AG04450 (cell line): ENCODE measurements at regions not wholly inside any gene's neighbourhood (a gene's known extent, or its start where the extent isn't known, plus 50 kb on each side); places are given as distances from the start of the nearest gene placed in this dataset.

Source experiments
- CTCF ChIA-PET: fragments of 300-600, 350-600 bp; formaldehyde crosslinking; extraction: SDS; loops from one replicate; lab custom pipeline; 2022; ENCODE audit warnings: antibody characterized with exemption, inconsistent platforms; lab: Charles Lee
- POLR2A ChIA-PET: fragments of 350-600 bp; formaldehyde crosslinking; extraction: SDS; loops from one replicate; lab custom pipeline; 2021; ENCODE audit warnings: antibody characterized with exemption, inconsistent platforms; lab: Yijun Ruan, JAX
- DNase-seq: peaks from one replicate; pipeline ENCODE4 v3.0.0-alpha.2; 2011; ENCODE audit warnings: low read depth, low spot score
- H3K27ac ChIP-seq: one replicate; pipeline ENCODE4 v1.5.1; 2012; ENCODE audit warnings: low read depth, low read length, control low read depth
- H3K27me3 ChIP-seq: one replicate; pipeline ENCODE4 v1.6.0; 2012; ENCODE audit warnings: low read length; ENCODE audit not compliant: control insufficient read depth, insufficient read depth
- H3K4me3 ChIP-seq: 2 replicates; pipeline ENCODE4 v1.5.1; 2011; ENCODE audit warnings: mild to moderate bottlenecking, low read depth, low read length, control low read depth
- H3K9me3 ChIP-seq: 2 replicates; pipeline ENCODE4 v1.5.1; 2012; ENCODE audit warnings: low read length; ENCODE audit not compliant: control insufficient read depth, insufficient read depth
- TF ChIP-seq, protein P1 (sequence below): IDR thresholded peaks from 2 replicates; pipeline ENCODE4 v1.5.1; 2011; ENCODE audit warnings: low read depth, low read length, control low read depth, inconsistent platforms

DNA sequence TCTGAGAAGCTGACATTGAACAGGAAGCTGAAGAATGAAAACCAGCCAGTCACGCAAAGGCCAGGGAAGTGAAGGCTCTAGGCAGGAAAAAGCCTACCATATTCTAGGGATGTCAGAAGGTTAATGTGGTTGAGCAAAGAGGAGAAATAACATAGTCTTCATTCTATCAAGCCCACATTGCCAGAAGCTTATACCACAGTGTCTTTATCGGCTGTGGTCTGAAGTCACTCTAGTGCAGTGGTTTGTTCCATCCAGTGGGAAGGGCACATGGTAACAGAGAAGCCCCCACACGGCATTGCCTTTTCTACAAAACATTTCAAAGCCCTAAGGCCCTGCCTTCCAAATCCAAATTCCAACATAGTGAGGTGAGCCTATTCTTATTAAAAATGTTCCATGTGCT lies 311.3 kb downstream of the TNS1 start:
- Histone ChIP-seq H3K9me3 (no peaks in the 10 kb centered on the region), H3K4me3 (no peak overlapping the region), H3K27me3 (no peaks in the 10 kb centered on the region), H3K27ac (no peak overlapping the region)
- TF ChIP-seq, protein P1, sequence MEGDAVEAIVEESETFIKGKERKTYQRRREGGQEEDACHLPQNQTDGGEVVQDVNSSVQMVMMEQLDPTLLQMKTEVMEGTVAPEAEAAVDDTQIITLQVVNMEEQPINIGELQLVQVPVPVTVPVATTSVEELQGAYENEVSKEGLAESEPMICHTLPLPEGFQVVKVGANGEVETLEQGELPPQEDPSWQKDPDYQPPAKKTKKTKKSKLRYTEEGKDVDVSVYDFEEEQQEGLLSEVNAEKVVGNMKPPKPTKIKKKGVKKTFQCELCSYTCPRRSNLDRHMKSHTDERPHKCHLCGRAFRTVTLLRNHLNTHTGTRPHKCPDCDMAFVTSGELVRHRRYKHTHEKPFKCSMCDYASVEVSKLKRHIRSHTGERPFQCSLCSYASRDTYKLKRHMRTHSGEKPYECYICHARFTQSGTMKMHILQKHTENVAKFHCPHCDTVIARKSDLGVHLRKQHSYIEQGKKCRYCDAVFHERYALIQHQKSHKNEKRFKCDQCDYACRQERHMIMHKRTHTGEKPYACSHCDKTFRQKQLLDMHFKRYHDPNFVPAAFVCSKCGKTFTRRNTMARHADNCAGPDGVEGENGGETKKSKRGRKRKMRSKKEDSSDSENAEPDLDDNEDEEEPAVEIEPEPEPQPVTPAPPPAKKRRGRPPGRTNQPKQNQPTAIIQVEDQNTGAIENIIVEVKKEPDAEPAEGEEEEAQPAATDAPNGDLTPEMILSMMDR: no peak
- ChIA-PET CTCF (interaction anchor here (1.2 kb wide), 1 partner anchor 21 kb away, joined by 3 read pairs; no protein-coding TSS in a partner anchor), POLR2A (no interaction called here)
- DNase-seq: no peak

DNA sequence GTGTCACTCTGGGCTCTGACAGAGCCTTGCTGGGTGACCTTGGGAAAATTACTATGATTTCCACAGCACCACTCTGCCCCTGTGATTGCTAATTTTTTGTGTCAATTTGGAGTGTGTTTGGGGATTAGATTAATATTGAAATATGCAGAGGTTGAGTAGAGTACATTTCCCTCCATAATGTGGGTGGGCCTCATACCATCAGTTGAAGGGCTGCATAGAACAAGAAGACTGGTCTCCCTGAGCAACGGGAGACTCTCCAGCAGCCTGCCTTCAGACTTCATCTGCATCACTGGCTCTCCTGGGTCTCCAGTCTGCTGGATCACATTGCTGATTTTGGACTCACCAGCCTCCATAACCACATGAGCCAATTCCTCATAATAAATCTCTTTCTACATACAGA lies 313.7 kb downstream of the TNS1 start:
- H3K4me3 ChIP-seq: no peak overlapping the region
- no peak overlapping the region for H3K27ac ChIP-seq
- ChIA-PET POLR2A (no interaction called here), CTCF (no interaction called here)
- H3K27me3 ChIP-seq: no peaks in the 10 kb centered on the region
- no peaks in the 10 kb centered on the region for H3K9me3 ChIP-seq
- TF ChIP-seq, protein P1: no peak
- no peak for DNase-seq

DNA sequence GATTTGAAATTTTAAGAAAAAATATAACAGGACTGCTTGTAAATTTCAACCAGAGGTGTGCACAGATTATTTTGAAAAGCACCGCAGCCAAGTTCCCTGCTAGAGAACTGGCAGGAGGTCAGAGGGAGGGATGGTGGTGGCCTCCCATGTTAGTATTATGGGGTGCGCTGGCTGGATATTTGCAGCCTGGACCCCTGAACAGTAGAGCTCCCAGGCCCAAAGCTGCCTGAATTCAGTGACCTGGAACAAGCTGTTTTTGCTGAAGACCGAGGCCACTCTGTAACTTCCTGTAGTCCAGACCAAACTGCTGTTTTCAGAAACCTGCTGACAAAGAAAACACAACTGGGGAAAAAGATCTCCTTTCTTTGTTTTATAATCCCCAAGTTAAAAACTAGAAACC lies 314.3 kb downstream of the TNS1 start:
- ChIA-PET CTCF (no interaction called here), POLR2A (no interaction called here)
- no peak overlapping the region for H3K4me3 ChIP-seq
- H3K27ac ChIP-seq: no peak overlapping the region
- TF ChIP-seq, protein P1: no peak
- no peaks in the 10 kb centered on the region for H3K9me3 ChIP-seq
- DNase-seq: no peak
- H3K27me3 ChIP-seq: no peaks in the 10 kb centered on the region

DNA sequence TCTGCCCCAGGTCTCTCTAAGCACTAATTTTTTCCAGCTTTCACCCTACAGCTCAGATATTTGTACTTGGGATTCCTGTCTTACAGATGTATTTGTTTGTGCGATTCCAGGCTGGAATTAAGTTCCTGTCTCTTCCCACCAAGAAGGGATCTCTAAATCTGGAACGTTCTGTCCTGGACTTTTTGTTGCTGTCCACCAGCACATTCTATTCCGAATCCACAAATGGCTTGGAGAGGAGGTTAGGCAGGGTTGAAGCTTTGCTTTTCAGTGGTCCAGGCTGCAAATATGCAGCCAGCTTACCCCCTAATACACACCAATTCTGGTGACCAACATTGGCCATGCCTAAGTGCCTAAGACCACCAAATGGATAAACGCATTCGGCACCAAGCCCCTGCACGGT lies 315.0 kb downstream of the TNS1 start:
- Histone ChIP-seq H3K27me3 (no peaks in the 10 kb centered on the region), H3K4me3 (no peak overlapping the region), H3K9me3 (no peaks in the 10 kb centered on the region), H3K27ac (no peak overlapping the region)
- TF ChIP-seq, protein P1: no peak
- no peak for DNase-seq
- CTCF ChIA-PET: interaction anchor here (1.1 to 1.3 kb wide), 2 partner anchors 25 to 37 kb away, joined by 3 to 4 read pairs; no protein-coding TSS in a partner anchor
- POLR2A ChIA-PET: interaction anchor here (0.7 kb wide), 1 partner anchor 1021 kb away, joined by 7 read pairs; no protein-coding TSS in a partner anchor

DNA sequence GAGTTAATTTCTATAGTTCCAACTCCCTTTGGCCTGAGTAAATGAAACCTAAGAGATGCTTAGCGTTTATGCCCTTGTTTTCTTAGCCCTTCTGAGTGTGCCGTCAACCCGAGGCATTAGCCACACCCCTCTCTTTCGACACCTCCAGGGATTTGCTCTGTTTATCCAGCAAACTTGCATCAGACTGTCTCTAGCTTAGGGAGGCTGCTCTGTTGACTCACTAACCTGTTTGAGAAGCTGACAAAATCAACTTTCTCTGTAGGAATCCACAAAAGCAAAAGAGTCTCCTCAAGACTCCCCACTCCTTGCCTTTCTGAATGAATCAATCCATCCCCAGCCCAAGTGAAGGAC lies 317.6 kb downstream of the TNS1 start:
- DNase-seq: peak; percentile 79
- ChIA-PET CTCF (interaction anchor here (0.6 to 1.5 kb wide), 4 partner anchors 15 to 103 kb away, joined by 3 to 4 read pairs (median 3); no protein-coding TSS in a partner anchor), POLR2A (no interaction called here)
- no peaks in the 10 kb centered on the region for H3K9me3 ChIP-seq
- H3K4me3 ChIP-seq: no peak overlapping the region
- no peak overlapping the region for H3K27ac ChIP-seq
- TF ChIP-seq, protein P1: no peak
- H3K27me3 ChIP-seq: no peaks in the 10 kb centered on the region
